ENCODE measurements at regions not wholly inside any gene's neighbourhood (a gene's known extent, or its start where the extent isn't known, plus 50 kb on each side); places are given as distances from the start of the nearest gene placed in this dataset.

GRCh38 chr7:135800560-135800959 is 51.9 kb upstream of the FAM180A start:
- no peak for TF ChIP-seq CTCF (IDR thresholded peaks at IDR 0.05)
- no peak for TF ChIP-seq POLR2A (IDR thresholded peaks at IDR 0.05)
- TF ChIP-seq POLR2AphosphoS5 (IDR thresholded peaks at IDR 0.05), result no peak
